ENCODE measurements at regions not wholly inside any gene's neighbourhood (a gene's known extent, or its start where the extent isn't known, plus 50 kb on each side); places are given as distances from the start of the nearest gene placed in this dataset.

DNA sequence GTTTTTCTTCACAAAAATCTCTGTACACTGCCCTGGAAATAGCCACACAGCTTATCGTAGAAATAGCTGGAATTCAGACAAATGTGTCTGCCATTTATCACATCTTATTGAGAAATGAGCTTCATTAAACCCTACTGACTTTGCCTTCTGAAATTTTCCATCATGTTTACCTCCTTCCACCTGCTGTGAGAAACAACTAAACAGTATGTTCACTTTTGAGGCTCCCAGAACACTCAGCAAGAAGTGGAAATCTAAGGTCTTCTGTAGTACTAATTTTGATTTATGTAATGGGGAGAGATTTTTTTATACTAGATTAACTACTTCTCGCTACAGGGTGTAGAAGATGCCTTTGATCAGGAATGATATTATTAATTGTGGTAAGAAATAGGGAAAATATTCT, 268.0 kb downstream of the KCNC2 start:
- TF ChIP-seq EP300 (IDR thresholded peaks at IDR 0.05) (no peak), CTCF (IDR thresholded peaks at IDR 0.05) (no peak), POLR2A (IDR thresholded peaks at IDR 0.05) (no peak), POLR2AphosphoS5 (IDR thresholded peaks at IDR 0.05) (no peak)

Data from sigmoid colon (tissue), 4 donors.